Neural progenitor cell (in vitro differentiated cells): ENCODE measurements at regions not wholly inside any gene's neighbourhood (a gene's known extent, or its start where the extent isn't known, plus 50 kb on each side); places are given as distances from the start of the nearest gene placed in this dataset.

ENCODE experiments used
- CTCF ChIP-seq: fragments of 200-600 bp; sonication (generic); IDR thresholded peaks from 2 replicates; pipeline ENCODE4 v1.5.1; 2017; ENCODE audit warnings: antibody characterized with exemption, mild to moderate bottlenecking
- EZH2 ChIP-seq: fragments of 200-600 bp; sonication (generic); IDR thresholded peaks from 2 replicates; pipeline ENCODE4 v1.6.1; 2017; ENCODE audit warnings: antibody characterized with exemption, mild to moderate bottlenecking, moderate library complexity

- no peak for TF ChIP-seq CTCF
- TF ChIP-seq EZH2, result no peak
These were observed 64.0 kb downstream of the POLR2M start for GRCh38 chr15:57770495-57770894.
